SH-SY5Y (cell line): ENCODE measurements at regions not wholly inside any gene's neighbourhood (a gene's known extent, or its start where the extent isn't known, plus 50 kb on each side); places are given as distances from the start of the nearest gene placed in this dataset.

Source experiments
- GATA2 ChIP-seq: IDR thresholded peaks from 2 replicates; pipeline ENCODE4 v1.6.1; 2011; ENCODE audit warnings: mild to moderate bottlenecking, low read depth, low read length
- GATA3 ChIP-seq: IDR thresholded peaks from 2 replicates; pipeline ENCODE4 v1.6.1; 2011; ENCODE audit warnings: low read depth, mild to moderate bottlenecking, low read length, moderate library complexity

- TF ChIP-seq GATA2 = no peak
- no peak for TF ChIP-seq GATA3
These were observed 142.2 kb downstream of the NR2F2 start for GRCh38 chr15:96472681-96473080.
